ENCODE measurements at regions not wholly inside any gene's neighbourhood (a gene's known extent, or its start where the extent isn't known, plus 50 kb on each side); places are given as distances from the start of the nearest gene placed in this dataset.
"Not testable (repeated sequence)": the region's sequence is repeated elsewhere in the genome, so short reads cannot be mapped to it uniquely, and the experiment has no call there.

- DNase-seq: no peak
Observed at GRCh38 chr3:87101861-87102625, 111.1 kb upstream of the VGLL3 start.

- DNase-seq: not testable (repeated sequence)
Observed at GRCh38 chr3:87097733-87098132, 106.8 kb upstream of the VGLL3 start.

- no peak for DNase-seq
Observed at GRCh38 chr3:87090631-87091030, 99.7 kb upstream of the VGLL3 start.

GRCh38 chr3:87088993-87089841, 98.3 kb upstream of the VGLL3 start:
- peak; percentile 53 for DNase-seq

- no peak for DNase-seq
Observed at GRCh38 chr3:87088430-87088992, 97.6 kb upstream of the VGLL3 start.

GRCh38 chr3:87084868-87085267, 93.9 kb upstream of the VGLL3 start:
- no peak for DNase-seq

- peak; percentile 49 for DNase-seq
Observed at GRCh38 chr3:87082796-87083440, 92.0 kb upstream of the VGLL3 start.

- no peak for DNase-seq
Observed at GRCh38 chr3:87077355-87077754, 86.4 kb upstream of the VGLL3 start.

- DNase-seq: peak; percentile 54
Observed at GRCh38 chr3:87076946-87077345, 86.0 kb upstream of the VGLL3 start.

GRCh38 chr3:87073496-87074145, 82.7 kb upstream of the VGLL3 start:
- no peak for DNase-seq

GRCh38 chr3:87072446-87072845, 81.5 kb upstream of the VGLL3 start:
- DNase-seq: no peak

- no peak for DNase-seq
Observed at GRCh38 chr3:87069971-87070370, 79.0 kb upstream of the VGLL3 start.

- no peak for DNase-seq
Observed at GRCh38 chr3:87069021-87069420, 78.1 kb upstream of the VGLL3 start.

- DNase-seq: no peak
Observed at GRCh38 chr3:87062685-87063084, 71.7 kb upstream of the VGLL3 start.

- DNase-seq: no peak
Observed at GRCh38 chr3:87057474-87057873, 66.5 kb upstream of the VGLL3 start.

GRCh38 chr3:87053553-87053952, 62.6 kb upstream of the VGLL3 start:
- DNase-seq: no peak

- no peak for DNase-seq
Observed at GRCh38 chr3:87052499-87053260, 61.7 kb upstream of the VGLL3 start.

- DNase-seq: no peak
Observed at GRCh38 chr3:87047852-87048251, 56.9 kb upstream of the VGLL3 start.

- no peak for DNase-seq
Observed at GRCh38 chr3:87046241-87046640, 55.3 kb upstream of the VGLL3 start.

GRCh38 chr3:87045473-87045872, 54.5 kb upstream of the VGLL3 start:
- DNase-seq: no peak

GRCh38 chr3:87044846-87045245, 53.9 kb upstream of the VGLL3 start:
- no peak for DNase-seq

- DNase-seq: no peak
Observed at GRCh38 chr3:87044409-87044808, 53.5 kb upstream of the VGLL3 start.
